Forelimb muscle (tissue), 1 donor: ENCODE measurements at regions not wholly inside any gene's neighbourhood (a gene's known extent, or its start where the extent isn't known, plus 50 kb on each side); places are given as distances from the start of the nearest gene placed in this dataset.
"Not testable (repeated sequence)": the region's sequence is repeated elsewhere in the genome, so short reads cannot be mapped to it uniquely, and the experiment has no call there.

Experiments used
- DNase-seq: peaks from one replicate; pipeline ENCODE4 v3.0.0-alpha.2; 2013; ENCODE audit warnings: low read depth

DNA sequence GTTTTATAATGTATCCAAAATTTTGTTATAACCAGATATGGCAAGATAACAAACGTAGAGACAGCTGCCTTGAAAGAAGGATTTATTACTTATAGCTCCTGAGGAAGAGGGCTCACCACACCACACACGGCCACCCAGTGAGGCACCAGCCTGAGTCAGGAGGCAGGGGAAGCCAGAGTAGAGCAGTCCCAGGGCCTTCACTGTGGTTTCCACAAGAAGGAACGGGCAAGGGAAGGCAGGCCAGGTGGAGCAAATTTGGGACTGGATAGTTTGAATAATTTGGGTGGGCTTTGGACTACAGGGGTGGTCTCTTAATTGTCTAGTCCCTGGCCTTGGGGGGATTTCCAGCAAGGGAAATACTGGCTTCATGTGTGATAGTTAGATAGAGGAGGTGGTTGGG lies 72.5 kb downstream of the RRAGC start:
- no peak for DNase-seq

DNA sequence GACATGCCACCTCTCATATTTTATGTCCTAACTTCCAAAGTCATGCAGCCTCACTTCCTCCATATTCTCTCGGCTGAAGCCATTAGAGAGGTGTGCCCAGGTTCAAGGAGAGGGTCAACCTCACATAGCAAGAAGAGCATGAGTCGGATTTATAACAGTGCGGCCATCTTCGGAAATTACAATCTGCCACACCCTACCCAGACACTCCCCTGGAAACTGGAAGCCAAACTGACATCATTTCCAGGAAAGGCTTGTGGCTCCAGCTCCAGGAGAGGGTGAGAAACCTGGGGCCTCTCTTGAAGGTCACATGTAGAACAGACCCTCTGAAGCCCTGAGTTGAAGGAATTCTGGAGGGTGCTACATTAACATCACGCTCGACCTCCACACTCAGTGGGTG lies 73.5 kb downstream of the RRAGC start:
- no peak for DNase-seq

DNA sequence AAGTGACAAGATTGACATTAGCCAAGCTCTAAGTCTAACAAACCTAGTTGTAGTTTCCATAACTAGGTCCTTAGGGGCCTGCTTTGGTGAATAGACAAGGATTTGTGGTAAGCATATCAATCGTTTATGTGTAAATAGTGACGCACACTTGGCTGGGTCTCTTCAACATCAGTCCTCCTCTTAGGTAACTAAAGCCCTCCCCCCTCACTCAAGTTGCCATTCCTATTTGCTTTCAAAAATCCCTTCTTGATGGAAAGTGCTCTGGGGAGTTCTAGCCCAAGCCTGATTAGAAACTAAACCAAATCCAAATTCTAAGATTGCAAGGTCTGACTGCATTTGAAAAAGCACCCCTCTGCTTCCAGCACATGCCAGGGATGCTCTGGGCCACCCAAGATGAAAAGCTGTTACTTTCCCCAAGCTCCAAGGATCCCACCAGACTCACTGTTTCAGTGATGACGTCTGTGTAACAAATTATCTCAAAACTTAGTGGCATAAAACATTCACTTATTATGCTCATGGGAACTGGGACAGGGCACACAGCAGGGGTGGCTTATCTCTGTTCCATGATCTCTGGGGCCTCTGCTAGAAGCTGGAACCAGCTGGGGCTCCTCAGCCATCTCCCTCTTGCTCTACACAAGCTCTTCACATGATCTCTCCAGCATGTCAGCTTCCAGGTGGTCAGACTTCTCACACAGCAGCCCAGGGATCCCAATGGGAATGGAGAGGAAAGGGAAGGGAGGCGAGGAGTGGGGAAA lies 74.1 kb downstream of the RRAGC start:
- no peak for DNase-seq

DNA sequence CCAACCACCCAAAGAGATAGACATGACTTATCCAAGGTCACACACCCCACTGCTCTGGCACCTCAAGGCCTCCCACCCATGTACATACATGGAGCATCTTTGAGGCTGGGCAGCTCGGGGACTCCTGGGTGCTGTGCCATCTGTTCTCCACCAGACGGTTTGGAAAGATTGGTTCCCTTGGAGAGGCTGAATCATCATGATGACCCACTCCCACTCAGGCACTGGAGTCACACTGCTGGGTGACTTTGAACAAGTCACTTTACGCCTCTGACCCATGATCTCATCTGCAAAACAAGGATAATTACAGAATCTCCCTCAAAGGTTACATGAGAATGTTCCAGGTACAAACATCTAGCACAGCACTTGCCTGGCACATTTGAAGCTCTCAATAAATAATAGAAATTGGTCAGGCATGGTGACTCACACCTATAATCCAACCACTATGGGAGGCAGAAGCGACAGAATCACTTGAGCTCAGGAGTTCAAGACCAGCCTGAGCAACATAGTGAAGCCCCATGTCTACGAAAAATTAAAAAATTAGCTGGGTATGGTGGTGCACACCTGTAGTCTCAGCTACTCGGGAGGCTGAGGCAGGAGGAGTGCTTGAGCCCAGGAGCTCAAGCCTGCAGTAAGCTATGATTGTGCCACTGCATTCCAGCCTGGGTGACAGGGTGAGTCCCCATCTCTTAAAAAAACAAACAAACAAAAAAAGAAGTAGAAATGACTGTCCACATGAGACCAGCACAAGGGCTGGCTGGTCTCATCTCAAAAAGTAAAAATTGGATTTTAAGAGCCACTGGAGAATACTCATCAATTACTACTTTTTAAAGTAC lies 74.9 kb downstream of the RRAGC start:
- DNase-seq: no peak

DNA sequence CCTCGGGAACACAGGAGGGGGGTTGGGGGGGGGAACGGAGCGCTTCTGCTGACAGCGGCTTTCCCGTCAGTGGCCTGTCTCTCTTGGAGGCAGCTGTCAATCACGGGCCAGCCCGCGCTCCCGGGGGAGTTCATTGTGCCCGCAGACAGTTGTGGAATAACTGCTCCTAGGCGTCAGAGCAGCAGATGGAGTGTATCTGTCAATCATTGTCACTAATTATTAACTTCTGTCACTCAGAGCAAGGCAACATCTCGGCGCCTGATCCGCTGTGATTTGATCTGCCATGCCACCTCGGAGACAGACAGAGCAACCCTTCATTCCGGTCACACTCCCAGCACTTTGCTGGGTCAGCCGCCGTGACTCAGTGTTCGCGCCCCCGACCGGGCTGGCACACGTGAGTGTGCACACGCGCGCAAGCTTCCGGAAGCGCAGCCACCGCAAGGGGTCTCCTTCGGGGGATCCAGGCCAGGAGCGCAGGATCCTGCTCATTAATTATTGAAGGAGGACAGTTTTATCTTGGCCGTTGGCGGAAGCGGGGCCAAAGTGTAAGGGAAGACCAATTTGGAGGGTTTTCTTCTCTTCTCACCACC lies 75.8 kb downstream of the RRAGC start:
- no peak for DNase-seq

DNA sequence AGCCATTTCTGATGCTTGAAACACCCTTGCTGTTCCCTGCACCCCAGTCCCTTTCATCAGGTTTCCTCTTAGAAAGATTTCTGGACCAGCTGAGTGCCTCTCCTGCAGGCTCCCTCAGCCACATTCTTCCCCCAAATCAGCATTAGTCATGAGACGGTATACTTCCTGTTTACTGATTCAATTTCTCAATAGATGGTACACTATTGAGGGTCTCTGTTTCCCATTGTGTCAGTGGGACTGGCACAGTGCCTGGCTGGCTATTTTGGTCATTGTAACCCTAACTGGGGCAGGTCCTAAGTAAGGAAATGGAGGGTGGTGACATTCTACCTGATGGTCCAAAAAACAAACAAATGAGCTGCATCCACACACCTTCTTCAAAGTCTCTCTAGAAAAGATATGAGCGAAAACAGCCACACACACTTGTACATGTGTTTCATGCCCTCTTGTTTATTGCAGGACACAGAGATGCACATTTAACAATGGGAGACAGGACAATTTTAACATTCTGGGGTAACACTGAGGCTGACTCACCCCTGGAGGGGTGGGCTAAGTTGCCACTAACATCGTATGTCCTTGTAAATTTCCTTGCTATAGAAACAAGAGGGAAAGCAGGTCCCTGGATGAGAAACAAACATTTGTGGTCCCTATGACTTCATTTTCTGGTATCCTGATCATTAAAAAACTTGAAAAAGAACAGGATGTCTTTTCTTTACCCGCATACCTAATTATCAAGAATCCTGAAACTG lies 77.5 kb downstream of the RRAGC start:
- DNase-seq: no peak

DNA sequence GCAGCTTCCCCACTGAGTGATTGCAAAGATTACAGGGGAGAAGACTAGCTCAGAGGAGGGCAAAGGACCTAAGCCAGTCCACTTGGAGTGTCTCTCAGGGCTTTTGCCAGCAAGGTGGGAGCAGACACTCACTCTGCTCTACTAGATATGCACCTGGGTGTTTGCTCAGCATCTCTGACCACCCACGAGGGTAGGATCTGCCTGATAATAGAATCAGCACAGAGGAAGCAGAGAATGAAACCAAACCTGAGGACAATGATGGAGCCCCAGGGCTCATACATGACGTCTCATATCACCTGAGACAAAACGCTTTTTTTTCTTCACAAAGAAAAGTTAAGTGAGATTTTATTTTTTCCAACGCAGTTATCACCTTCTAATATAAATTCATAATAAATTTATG lies 79.4 kb downstream of the RRAGC start:
- DNase-seq: no peak

DNA sequence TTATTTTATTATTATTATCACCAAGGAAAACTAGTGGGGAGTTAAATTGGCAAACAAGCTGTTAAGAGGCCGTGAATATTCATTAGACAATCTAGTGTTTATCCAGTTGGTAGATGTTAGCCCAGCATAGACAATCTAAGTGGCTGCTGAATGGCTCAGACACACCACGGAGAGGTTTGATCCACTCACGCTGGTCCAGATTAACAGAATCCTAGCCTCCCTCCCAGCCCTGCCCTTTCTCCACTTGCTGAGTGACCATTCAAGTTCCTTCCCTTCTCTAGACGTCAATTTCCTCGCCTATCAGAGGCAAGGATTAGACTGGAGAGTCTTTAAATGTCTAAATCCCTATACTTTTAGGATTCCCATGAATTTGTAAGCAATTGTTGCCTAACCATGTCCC lies 80.1 kb downstream of the RRAGC start:
- no peak for DNase-seq

DNA sequence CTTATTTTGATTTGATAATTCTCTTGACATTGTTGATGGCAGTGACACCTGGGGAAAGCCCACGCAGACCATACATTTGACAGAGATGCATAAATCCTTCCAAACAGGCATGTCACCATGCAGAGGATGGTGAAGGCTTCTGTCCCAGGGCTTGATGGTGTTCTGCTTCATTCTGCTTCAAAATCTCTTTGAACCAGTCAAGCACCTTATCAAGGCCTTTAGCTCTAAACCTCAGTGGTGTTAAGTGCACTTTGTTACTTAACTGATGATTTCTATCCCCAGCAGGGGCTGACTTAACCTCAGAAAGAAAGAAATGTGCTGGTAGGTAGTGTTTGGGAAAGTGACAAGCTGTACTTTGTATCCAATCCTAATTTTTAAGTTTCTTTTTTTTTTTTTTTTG lies 81.1 kb downstream of the RRAGC start:
- DNase-seq: no peak

DNA sequence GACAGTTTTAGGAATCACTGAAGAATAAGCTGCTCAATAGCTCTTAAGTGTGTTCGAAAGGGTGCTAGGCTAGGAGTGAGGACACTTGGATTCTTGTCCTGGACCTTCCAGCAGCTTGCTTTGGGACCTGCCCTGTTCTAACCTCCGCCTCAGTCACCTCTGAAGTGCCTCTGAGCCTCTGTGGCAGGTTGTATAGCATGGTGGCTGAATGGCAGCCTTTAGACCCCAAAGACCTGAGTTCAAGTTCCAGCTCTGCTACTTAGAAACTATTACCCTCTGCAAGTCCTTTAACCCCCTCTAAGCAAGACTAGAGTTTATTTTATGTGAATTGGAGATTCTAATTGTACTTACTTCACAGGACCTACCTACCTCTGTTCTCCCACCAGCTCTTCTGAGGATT lies 81.5 kb downstream of the RRAGC start:
- no peak for DNase-seq

DNA sequence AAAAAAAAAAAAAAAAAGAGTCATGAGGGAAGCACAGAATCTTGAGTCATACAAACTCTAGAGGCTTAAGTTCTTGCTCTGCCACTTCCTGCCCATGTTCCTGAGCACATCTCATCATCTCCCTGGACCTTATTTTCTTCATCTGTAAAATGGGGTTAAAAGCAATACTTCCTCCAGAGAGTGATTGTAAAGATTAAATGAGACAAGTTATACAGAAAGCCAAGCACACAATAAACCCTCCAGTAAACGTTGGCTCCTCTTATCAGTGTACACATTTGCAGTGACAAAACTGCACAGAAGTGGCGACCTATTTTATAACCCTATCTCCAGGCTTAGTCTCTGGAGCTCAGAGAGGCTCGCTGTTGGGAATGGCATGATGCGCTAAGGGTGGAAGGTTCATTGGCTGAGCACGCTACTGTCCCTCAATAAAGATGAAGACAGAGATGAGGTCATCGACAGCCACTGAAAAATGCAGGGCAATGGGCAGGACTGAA lies 82.1 kb downstream of the RRAGC start:
- no peak for DNase-seq

DNA sequence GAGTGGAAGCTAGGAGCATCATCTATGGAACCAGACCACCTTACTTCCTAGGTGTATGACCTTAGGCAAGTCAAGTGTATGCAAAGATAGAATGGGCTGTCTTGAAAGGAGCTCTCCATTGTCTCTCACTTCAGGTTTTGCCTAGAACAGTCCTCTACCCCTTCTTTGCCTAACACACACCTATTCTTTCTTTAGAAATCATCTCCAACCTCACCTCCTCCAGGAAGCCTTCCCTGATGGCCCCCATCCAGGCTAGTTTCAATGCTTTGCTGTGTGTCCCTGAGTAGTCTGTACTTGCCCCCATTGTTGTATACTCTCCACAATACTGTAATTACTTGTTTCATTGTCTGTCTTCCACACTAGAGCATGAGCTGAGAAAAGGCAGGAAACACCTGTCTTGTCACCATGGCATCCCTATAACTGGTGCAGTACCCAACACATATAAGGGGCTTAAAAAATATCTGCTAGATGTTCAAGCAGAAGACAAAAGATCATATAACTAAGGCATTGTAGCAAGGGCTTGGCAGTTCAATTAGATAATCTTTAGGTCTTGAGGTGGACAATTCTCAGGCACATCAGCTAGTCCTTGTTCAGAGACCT lies 83.0 kb downstream of the RRAGC start:
- no peak for DNase-seq

DNA sequence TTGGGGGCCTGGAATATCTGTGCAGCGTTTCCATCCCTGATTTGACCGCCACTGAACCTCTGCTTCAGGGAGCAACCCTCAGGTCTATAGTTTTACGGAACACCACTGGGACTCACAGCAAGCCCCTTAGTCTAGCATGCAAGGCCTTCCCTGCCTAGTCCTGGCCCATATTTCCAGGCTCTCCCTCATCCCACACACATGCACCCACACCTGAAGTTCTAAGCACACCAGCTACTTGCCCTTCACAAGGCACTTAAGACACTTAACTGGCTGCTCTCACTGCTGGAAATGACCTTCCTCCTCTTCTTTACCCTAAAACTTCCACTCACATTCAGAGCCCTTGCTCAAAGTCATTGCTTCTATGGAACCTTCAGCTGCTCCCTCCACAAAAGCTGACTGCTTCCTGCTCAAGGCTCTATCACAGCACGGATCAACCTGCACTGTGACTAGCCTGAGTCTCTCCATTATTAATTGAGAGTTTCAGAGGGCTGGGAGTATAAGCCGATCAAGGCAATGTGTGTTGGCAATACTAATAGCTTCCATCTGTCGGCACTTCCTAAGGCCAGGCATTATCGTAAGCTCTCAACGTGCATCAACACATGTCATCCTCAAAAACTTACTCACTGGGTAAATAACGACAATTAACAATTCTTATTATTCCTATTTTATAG lies 84.3 kb downstream of the RRAGC start:
- DNase-seq: no peak

DNA sequence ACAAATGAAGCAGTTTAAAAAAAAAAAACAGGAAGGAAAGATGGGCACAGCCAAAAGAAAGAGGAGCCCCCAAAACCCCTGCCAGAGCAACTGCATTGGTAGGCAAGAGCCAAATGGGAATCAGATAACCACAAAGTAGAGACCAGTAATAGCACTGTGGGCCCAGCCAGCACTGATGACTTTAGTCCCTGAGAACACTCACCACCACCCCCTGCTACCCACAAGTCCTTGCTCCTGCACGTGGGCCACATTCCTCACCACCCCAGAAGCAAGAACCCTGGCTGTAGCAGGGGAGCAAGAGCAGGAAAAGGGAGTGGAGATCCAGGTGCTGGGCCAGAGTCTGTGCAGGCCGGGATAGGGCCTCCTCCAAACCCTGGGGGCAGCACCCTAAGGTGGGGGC lies 86.1 kb downstream of the RRAGC start:
- no peak for DNase-seq

DNA sequence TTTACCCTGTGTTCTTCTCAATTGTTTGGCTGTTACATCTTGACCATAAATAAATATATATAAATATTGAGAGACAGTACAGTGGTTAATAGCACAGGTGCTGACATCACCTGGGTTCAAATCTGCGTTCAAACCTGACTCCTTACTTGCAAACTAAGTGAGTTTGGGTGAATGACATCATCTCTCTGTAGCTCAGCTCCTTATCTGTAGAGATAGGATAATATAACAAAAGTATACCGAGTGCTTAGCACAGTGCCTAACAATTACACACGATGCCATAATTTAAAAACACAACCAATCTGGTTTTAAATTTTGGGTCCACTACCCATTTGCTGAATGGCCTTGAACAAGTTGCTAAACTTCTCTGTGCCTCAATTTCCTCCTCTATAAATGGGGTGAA lies 86.6 kb downstream of the RRAGC start:
- DNase-seq: no peak

DNA sequence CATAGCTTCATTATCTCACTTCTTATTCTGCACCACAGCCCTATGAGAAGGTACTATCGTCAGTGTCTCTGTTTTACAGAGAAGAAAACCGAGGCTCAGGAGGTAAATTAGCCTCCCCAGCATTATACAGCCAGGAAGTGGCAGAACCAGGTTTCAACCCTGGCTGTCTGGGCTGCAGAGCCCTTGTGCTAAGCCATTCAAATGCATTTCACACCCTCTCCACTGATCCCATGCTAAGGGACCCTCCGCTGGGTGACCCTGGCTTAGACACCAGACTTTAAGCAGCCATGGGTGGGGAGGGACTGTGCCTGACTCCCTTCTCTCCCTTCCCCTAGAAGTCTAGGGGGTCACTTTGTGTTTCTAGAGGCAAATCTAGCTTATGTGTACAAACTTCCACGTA lies 87.5 kb downstream of the RRAGC start:
- no peak for DNase-seq

DNA sequence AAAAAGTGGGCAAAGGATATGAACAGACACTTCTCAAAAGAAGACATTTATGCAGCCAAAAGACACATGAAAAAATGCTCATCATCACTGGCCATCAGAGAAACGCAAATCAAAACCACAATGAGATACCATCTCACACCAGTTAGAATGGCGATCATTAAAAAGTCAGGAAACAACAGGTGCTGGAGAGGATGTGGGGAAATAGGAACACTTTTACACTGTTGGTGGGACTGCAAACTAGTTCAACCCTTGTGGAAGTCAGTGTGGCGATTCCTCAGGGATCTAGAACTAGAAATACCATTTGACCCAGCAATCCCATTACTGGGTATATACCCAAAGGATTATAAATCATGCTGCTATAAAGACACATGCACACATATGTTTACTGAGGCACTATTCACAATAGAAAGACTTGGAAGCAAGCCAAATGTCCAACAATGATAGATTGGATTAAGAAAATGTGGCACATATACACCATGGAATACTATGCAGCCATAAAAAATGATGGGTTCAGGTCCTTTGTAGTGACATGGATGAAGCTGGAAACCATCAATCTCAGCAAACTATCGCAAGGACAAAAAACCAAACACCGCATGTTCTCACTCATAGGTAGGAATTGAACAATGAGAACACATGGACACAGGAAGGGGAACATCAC lies 88.9 kb downstream of the RRAGC start:
- DNase-seq: not testable (repeated sequence)

DNA sequence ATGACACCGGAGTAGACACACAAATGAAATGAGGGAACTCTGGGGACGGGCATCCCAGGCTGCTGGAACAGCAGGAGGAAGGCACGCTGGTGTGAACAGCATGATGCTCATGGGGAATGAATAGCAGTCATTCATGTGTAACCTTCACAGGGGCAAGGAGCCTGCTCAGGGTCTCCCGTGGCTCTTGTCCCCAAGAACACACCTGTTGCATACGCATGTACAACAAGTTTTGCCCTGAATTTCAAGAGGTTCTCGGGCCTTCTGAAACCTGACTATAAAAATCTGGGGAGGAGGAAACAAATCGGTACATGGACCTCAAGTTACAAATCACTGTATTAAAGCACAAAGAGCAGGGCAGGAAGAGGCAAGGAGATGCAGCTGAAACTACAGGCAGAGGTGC lies 93.4 kb downstream of the RRAGC start:
- DNase-seq: no peak

DNA sequence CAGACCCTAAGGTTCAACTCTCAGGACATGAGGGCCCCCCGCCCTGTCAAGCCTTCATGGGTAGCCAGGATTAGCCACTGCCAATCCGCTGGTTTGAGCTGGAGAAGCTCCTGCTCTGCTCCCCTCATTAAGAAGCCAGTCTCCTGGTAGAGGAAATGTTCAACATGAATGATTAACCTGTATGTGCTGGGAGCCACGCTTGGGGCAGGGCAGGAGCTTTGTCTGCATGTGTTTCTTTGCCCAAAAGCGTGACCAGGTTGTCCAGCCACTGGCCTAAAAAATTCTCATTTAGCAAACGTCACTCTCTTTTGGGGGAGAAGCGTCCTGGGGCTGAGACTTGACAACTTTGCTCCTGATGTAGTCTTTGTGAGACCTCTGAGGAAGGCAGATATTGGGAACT lies 96.5 kb downstream of the RRAGC start:
- no peak for DNase-seq

DNA sequence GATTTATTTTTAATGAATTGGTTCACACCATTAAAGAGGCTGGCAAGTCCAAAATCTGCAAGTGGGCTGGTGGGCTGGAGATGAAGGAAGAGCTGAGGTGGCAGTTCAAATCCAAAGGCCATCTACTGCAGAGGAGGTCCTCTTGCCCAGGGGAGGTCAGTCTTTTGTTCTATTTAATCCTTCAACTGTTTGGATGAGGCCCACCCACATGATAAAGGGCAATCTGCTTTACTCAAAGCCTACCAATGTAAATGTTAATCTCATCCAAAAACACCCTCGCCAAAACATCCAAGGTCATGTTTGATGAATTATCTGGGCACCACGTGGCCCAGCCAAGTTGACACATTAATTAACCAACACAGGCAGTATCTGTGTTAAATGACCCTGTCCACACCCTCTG lies 99.0 kb downstream of the RRAGC start:
- no peak for DNase-seq

DNA sequence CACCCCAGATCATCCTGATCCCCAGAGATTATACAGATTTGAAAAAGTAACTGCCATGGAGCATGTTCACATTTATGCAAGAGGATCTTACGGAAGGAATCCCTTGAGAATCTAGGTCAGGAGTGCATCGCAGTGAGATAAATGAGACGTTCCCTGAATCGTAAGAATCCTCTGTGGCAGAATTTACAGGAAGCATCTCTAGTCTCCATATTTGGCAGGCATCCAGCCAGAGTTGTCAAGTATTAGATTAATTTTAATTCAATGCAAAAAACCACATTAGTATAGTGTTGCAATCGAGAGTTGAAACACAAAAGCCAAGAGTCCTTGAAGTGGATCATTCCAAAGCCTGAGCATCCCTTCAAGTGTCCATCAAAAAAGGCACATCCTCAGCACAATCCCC lies 100.8 kb downstream of the RRAGC start:
- DNase-seq: no peak
